ENCODE measurements at regions not wholly inside any gene's neighbourhood (a gene's known extent, or its start where the extent isn't known, plus 50 kb on each side); places are given as distances from the start of the nearest gene placed in this dataset.

DNA sequence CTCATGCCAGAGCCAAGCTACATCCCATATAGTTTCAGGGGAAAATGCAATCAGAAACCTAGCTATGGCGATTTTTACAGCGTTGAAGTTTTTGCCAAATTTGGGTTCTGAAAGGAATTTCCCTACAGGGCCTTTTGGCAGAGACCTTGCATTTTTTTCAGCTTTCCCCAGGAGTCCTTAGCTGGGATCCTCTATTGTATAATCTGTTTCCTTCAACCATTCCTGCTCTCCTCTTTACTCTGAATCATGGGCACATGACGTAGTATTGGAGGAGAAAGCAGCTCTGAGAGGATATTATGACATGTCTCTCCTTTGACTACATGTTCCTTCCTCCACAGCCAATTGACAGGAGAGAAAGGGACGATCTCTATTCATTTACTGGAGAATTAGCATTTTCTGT, 118.5 kb upstream of the ERCC6L2 start:
- no peak for DNase-seq

DNA sequence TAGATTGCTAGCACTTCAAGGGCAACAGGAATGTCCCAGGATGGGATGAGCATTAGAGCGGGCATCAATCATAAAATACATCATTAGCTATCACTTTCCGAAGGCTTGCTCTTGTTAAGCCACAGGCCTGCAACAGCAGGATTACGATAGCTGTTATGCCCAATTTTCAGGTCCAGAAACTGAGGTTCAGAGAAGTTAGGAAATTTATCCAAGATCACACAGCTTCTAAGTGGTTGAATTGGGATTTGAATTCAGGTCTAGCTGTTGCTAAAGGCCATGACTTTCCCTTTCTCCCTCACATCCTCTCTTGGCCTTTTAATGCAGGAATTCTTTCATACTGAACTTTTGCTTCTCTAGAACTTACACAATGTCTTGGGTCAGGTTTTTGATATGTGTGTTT, 119.4 kb upstream of the ERCC6L2 start:
- Histone ChIP-seq H3K36me3 (no peaks in the 10 kb centered on the region), H3K27me3 (no peaks in the 10 kb centered on the region), H3K9me3 (no peaks in the 10 kb centered on the region), H3K27ac (no peak overlapping the region), H3K4me3 (replicated peaks in 1 of 3) (no peak overlapping the region), H3K4me1 (peaks cover 0 to 5% of the 10 kb centered on the region in 2 donors)
- WGBS, 2 donors: 90 to 98% methylated on average over 3 of the region's 3 CpGs
- intact Hi-C loops (cut with DNase I): no loop called here
- TF ChIP-seq POLR2A (IDR thresholded peaks at IDR 0.05): no peak
- no peak for TF ChIP-seq CTCF (IDR thresholded peaks at IDR 0.05)
- no peak for DNase-seq

More for the DNA sequence above, 118.5 kb upstream of the ERCC6L2 start:
- no peak for TF ChIP-seq POLR2A (IDR thresholded peaks at IDR 0.05)
- Histone ChIP-seq H3K36me3 (no peaks in the 10 kb centered on the region), H3K4me1 (peaks cover 0 to 5% of the 10 kb centered on the region in 2 donors), H3K4me3 (replicated peaks in 1 of 3) (no peak overlapping the region), H3K9me3 (no peaks in the 10 kb centered on the region), H3K27me3 (no peaks in the 10 kb centered on the region), H3K27ac (peak overlapping the region in 1 of 3 donors; percentile 50)
- WGBS, 2 donors: 43 to 55% methylated on average over 4 of the region's 4 CpGs
- intact Hi-C loops (cut with DNase I): no loop called here

DNA sequence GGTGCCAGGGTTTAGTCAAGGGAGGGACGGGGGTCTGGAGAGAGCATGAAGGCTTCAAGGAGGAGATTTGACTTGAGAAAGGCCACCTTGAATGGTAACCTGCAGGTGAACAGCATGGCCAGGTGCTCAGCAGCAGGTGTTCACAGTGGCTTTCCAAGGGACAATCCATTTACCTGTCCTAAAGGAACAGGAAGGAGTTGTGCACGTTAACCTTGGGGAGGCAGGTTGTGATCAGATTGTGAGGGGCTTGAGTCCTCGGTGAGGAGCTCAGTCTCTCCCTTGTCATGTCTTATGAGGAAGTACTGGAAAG, 120.1 kb upstream of the ERCC6L2 start:
- Histone ChIP-seq H3K36me3 (no peaks in the 10 kb centered on the region), H3K27ac (no peak overlapping the region), H3K27me3 (no peaks in the 10 kb centered on the region), H3K4me1 (peaks cover 0 to 5% of the 10 kb centered on the region in 2 donors), H3K9me3 (no peaks in the 10 kb centered on the region), H3K4me3 (replicated peaks in 1 of 3) (no peak overlapping the region)
- no peak for DNase-seq
- intact Hi-C loops (cut with DNase I): no loop called here
- TF ChIP-seq POLR2A (IDR thresholded peaks at IDR 0.05): no peak
- TF ChIP-seq CTCF (IDR thresholded peaks at IDR 0.05): no peak
- 89 to 90% methylated on average over 3 of the region's 3 CpGs for WGBS, 2 donors

- H3K27ac ChIP-seq: no peak overlapping the region
- no peaks in the 10 kb centered on the region for H3K36me3 ChIP-seq
- no peaks in the 10 kb centered on the region for H3K9me3 ChIP-seq
- H3K4me1 ChIP-seq: peaks cover 0 to 5% of the 10 kb centered on the region in 2 donors
- intact Hi-C loops (cut with DNase I): no loop called here
- WGBS, 2 donors: 80 to 86% methylated on average over 15 of the region's 15 CpGs
- TF ChIP-seq CTCF (IDR thresholded peaks at IDR 0.05): no peak
- no peak for TF ChIP-seq POLR2A (IDR thresholded peaks at IDR 0.05)
- no peak overlapping the region for H3K4me3 ChIP-seq (replicated peaks in 1 of 3)
- H3K27me3 ChIP-seq: no peaks in the 10 kb centered on the region
- DNase-seq: no peak
Measured at GRCh38 chr9:95754533-95755420, 120.7 kb upstream of the ERCC6L2 start.

- intact Hi-C loops (cut with DNase I): no loop called here
- H3K27me3 ChIP-seq: no peaks in the 10 kb centered on the region
- 71 to 74% methylated on average over 7 of the region's 7 CpGs for WGBS, 2 donors
- no peak for DNase-seq
- H3K27ac ChIP-seq: no peak overlapping the region
- no peaks in the 10 kb centered on the region for H3K36me3 ChIP-seq
- no peak overlapping the region for H3K4me3 ChIP-seq (replicated peaks in 1 of 3)
- no peaks in the 10 kb centered on the region for H3K9me3 ChIP-seq
- no peak for TF ChIP-seq POLR2A (IDR thresholded peaks at IDR 0.05)
- no peak for TF ChIP-seq CTCF (IDR thresholded peaks at IDR 0.05)
- H3K4me1 ChIP-seq: peaks cover 0 to 5% of the 10 kb centered on the region in 2 donors
Measured at GRCh38 chr9:95753762-95754465, 121.6 kb upstream of the ERCC6L2 start.
